CD4-positive, alpha-beta T cell treated with Interleukin-2 at 100 ng/mL for 4 hours (primary cell): ENCODE measurements at regions not wholly inside any gene's neighbourhood (a gene's known extent, or its start where the extent isn't known, plus 50 kb on each side); places are given as distances from the start of the nearest gene placed in this dataset.

Experiments
- DNase-seq: peaks from one replicate; pipeline ENCODE4 v3.0.0-alpha.2; 2020; ENCODE audit warnings: low spot score

- DNase-seq, result no peak
Observed at GRCh38 chr6:169944415-169944814, 193.0 kb downstream of the ERMARD start.

- no peak for DNase-seq
Observed at GRCh38 chr6:169944061-169944337, 192.6 kb downstream of the ERMARD start.

GRCh38 chr6:169943241-169944060 is 192.0 kb downstream of the ERMARD start:
- DNase-seq, result no peak

GRCh38 chr6:169942173-169942572 is 190.8 kb downstream of the ERMARD start:
- DNase-seq, result no peak

GRCh38 chr6:169940481-169941271 is 189.3 kb downstream of the ERMARD start:
- no peak for DNase-seq

GRCh38 chr6:169939554-169940164 is 188.2 kb downstream of the ERMARD start:
- no peak for DNase-seq

- no peak for DNase-seq
Observed at GRCh38 chr6:169938731-169939130, 187.3 kb downstream of the ERMARD start.

- no peak for DNase-seq
Observed at GRCh38 chr6:169938262-169938701, 186.9 kb downstream of the ERMARD start.

- DNase-seq, result no peak
Observed at GRCh38 chr6:169937389-169938261, 186.2 kb downstream of the ERMARD start.

- DNase-seq, result no peak
Observed at GRCh38 chr6:169936355-169936975, 185.0 kb downstream of the ERMARD start.

GRCh38 chr6:169935861-169936260 is 184.4 kb downstream of the ERMARD start:
- no peak for DNase-seq

GRCh38 chr6:169935348-169935718 is 183.9 kb downstream of the ERMARD start:
- no peak for DNase-seq

GRCh38 chr6:169934699-169935347 is 183.4 kb downstream of the ERMARD start:
- DNase-seq, result no peak

- DNase-seq, result no peak
Observed at GRCh38 chr6:169933839-169934698, 182.6 kb downstream of the ERMARD start.

GRCh38 chr6:169933251-169933821 is 181.9 kb downstream of the ERMARD start:
- no peak for DNase-seq

- DNase-seq, result no peak
Observed at GRCh38 chr6:169932491-169932890, 181.1 kb downstream of the ERMARD start.

- no peak for DNase-seq
Observed at GRCh38 chr6:169931261-169931660, 179.8 kb downstream of the ERMARD start.

GRCh38 chr6:169930799-169931198 is 179.4 kb downstream of the ERMARD start:
- DNase-seq, result no peak

- DNase-seq, result no peak
Observed at GRCh38 chr6:169927711-169928110, 176.3 kb downstream of the ERMARD start.
